ENCODE measurements at regions not wholly inside any gene's neighbourhood (a gene's known extent, or its start where the extent isn't known, plus 50 kb on each side); places are given as distances from the start of the nearest gene placed in this dataset.

GRCh38 chr9:129514891-129515290 is 106.0 kb downstream of the C9orf50 start:
- TF ChIP-seq CTCF (IDR thresholded peaks at IDR 0.05) = no peak

GRCh38 chr9:129514497-129514867 is 106.4 kb downstream of the C9orf50 start:
- DNase-seq (ENCODE audit: low spot score) = no peak
- TF ChIP-seq CTCF (IDR thresholded peaks at IDR 0.05) = no peak
- H3K36me3 Mint-ChIP-seq (ENCODE audit: low read depth) = peaks cover 10% of the 10 kb centered on the region
- peaks cover 3% of the 10 kb centered on the region for H3K4me1 Mint-ChIP-seq (ENCODE audit: low read depth)
- H3K27me3 Mint-ChIP-seq (ENCODE audit: low read depth) = no peaks in the 10 kb centered on the region
- H3K27ac Mint-ChIP-seq (ENCODE audit: unreplicated experiment) = no peak overlapping the region
- peaks cover 35% of the 10 kb centered on the region for H3K9me3 Mint-ChIP-seq (ENCODE audit: low read depth)
- H3K4me3 Mint-ChIP-seq (ENCODE audit: unreplicated experiment) = no peak overlapping the region

More at GRCh38 chr9:129514891-129515290, 106.0 kb downstream of the C9orf50 start:
- peaks cover 8% of the 10 kb centered on the region for H3K36me3 Mint-ChIP-seq (ENCODE audit: low read depth)
- H3K4me3 Mint-ChIP-seq (ENCODE audit: unreplicated experiment) = no peak overlapping the region
- no peaks in the 10 kb centered on the region for H3K27me3 Mint-ChIP-seq (ENCODE audit: low read depth)
- H3K4me1 Mint-ChIP-seq (ENCODE audit: low read depth) = no peaks in the 10 kb centered on the region
- DNase-seq (ENCODE audit: low spot score) = peak; percentile 69
- H3K9me3 Mint-ChIP-seq (ENCODE audit: low read depth) = peaks cover 30% of the 10 kb centered on the region
- H3K27ac Mint-ChIP-seq (ENCODE audit: unreplicated experiment) = no peak overlapping the region

GRCh38 chr9:129513856-129514496 is 106.9 kb downstream of the C9orf50 start:
- TF ChIP-seq CTCF (IDR thresholded peaks at IDR 0.05) = no peak
- Mint-ChIP-seq H3K27ac (ENCODE audit: unreplicated experiment) (no peak overlapping the region), H3K36me3 (ENCODE audit: low read depth) (peaks cover 12% of the 10 kb centered on the region), H3K9me3 (ENCODE audit: low read depth) (peaks cover 40% of the 10 kb centered on the region), H3K27me3 (ENCODE audit: low read depth) (no peaks in the 10 kb centered on the region), H3K4me1 (ENCODE audit: low read depth) (peaks cover 8% of the 10 kb centered on the region), H3K4me3 (ENCODE audit: unreplicated experiment) (no peak overlapping the region)
- peak; percentile 70 for DNase-seq (ENCODE audit: low spot score)

GRCh38 chr9:129513282-129513681 is 107.6 kb downstream of the C9orf50 start:
- TF ChIP-seq CTCF (IDR thresholded peaks at IDR 0.05) = no peak
- Mint-ChIP-seq H3K27me3 (ENCODE audit: low read depth) (no peaks in the 10 kb centered on the region), H3K36me3 (ENCODE audit: low read depth) (peaks cover 12% of the 10 kb centered on the region), H3K4me3 (ENCODE audit: unreplicated experiment) (no peak overlapping the region), H3K9me3 (ENCODE audit: low read depth) (peaks cover 38% of the 10 kb centered on the region), H3K4me1 (ENCODE audit: low read depth) (peaks cover 13% of the 10 kb centered on the region), H3K27ac (ENCODE audit: unreplicated experiment) (no peak overlapping the region)
- no peak for DNase-seq (ENCODE audit: low spot score)

GRCh38 chr9:129511285-129511900 is 109.5 kb downstream of the C9orf50 start:
- DNase-seq (ENCODE audit: low spot score) = peak; percentile 37
- Mint-ChIP-seq H3K36me3 (ENCODE audit: low read depth) (peaks cover 10% of the 10 kb centered on the region), H3K9me3 (ENCODE audit: low read depth) (peaks cover 35% of the 10 kb centered on the region), H3K27ac (ENCODE audit: unreplicated experiment) (no peak overlapping the region), H3K27me3 (ENCODE audit: low read depth) (no peaks in the 10 kb centered on the region), H3K4me1 (ENCODE audit: low read depth) (peaks cover 29% of the 10 kb centered on the region), H3K4me3 (ENCODE audit: unreplicated experiment) (no peak overlapping the region)
- no peak for TF ChIP-seq CTCF (IDR thresholded peaks at IDR 0.05)

Measured in chondrocyte (in vitro differentiated cells).